Stimulated activated CD8-positive, alpha-beta memory T cell treated with anti-CD3 and anti-CD28 coated beads, Interleukin-7, amount 100 ng/mL, for 1 hour (primary cell): ENCODE measurements at regions not wholly inside any gene's neighbourhood (a gene's known extent, or its start where the extent isn't known, plus 50 kb on each side); places are given as distances from the start of the nearest gene placed in this dataset.
A peak's percentile ranks its signal among the peaks of the same experiment; 100 is the strongest.

Experiments used
- DNase-seq, 2 donors: peaks; one replicate each; pipeline ENCODE4 v3.0.0-alpha.2; 2020; ENCODE audit warnings: low read depth in 2 of 2

- no peak for DNase-seq
Observed at GRCh38 chr18:77572537-77572936, 322.9 kb downstream of the GALR1 start.

GRCh38 chr18:77573571-77573970 is 323.9 kb downstream of the GALR1 start:
- DNase-seq, result no peak

DNA sequence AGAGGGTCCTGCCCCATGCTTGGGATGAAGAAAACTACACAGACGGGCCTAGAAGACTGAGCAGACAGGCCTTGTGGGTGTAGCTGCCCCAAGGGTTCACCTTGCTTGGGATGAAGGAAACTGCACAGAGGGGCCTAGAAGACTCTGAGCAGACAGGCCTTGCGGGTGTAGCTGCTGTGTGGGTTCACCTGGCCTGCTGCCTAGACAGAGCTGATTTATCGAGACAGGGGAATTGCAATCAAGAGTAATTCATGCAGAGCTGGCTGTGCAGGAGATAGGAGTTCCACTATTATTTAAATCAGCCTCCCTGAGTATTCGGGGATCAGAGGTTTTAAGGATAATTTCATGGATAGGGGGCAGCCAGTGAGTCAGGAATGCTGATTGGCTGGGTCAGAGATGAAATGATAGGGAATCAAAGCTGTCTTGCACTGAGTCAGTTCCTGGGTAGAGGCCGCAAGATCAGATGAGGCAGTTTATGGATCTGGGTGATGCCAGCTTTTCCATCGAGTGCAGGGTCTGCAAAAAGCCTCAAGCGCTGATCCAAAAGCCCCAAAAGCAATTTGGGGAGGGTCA is 341.4 kb downstream of the GALR1 start:
- DNase-seq, result no peak

DNA sequence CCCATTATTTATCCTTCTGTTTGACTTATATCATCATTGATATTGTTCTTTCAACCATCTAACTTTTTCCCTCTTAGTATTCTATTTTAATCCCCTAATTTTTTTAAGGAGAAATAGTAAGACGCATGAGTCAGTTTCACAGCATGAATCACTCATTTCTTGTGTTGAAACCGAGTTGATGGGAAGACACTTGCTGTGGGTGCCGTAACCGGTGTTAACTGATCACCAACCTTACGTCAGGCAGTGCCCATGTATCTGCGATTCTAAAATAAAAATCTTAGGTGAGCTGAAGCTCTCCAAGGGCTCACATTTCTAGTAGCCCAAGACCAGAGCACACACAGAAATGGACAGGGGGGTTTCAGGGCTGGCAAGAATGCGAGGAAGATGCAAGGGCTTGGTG is 348.1 kb downstream of the GALR1 start:
- DNase-seq, result no peak

- no peak for DNase-seq
Observed at GRCh38 chr18:77600674-77601073, 351.0 kb downstream of the GALR1 start.

DNA sequence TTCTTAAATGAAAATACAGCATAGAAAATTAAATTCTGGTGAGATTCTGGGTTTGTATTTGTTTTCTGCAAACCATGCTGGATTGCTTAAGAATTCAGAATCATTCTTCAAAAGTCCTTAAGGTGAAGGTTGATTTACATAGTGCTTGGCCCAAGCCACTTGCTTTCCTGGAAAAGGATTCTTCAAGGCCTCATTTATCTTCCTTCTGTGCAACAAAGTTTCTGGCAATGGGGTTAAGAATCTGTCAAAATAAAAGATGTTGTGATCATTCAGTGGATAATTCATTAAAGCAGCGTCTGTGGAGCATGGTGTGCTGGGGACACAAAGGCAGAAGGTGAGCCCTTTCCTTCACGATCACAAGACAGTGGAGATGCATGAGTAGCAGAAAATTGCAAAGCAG is 351.9 kb downstream of the GALR1 start:
- DNase-seq, result no peak

DNA sequence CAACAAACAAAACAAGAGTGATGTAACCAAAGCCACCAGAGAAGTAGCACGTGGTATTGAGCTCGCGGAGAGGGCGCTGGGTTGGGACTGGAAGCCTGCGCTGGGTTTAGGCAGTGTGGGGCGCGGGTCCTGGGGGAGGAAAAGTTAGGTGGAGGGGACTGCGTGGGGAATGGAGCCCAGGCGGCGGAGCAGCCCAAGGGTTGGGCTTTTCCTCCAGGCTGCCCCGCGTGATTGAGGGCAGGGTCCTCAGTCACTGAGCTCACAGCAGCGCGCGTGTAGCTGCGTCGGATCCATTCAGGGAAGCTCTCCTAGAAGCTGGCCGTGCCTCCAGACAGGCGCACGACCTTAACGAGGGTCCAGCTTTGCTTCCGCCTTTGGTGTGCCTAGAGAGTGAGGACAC is 357.4 kb downstream of the GALR1 start:
- no peak for DNase-seq

GRCh38 chr18:77608807-77609206 is 359.2 kb downstream of the GALR1 start:
- DNase-seq, result no peak

GRCh38 chr18:77617694-77618093 is 368.0 kb downstream of the GALR1 start:
- DNase-seq, result no peak

GRCh38 chr18:77619525-77619924 is 369.9 kb downstream of the GALR1 start:
- DNase-seq, result no peak

- DNase-seq, result no peak
Observed at GRCh38 chr18:77622009-77622692, 372.5 kb downstream of the GALR1 start.

- DNase-seq, result no peak
Observed at GRCh38 chr18:77632758-77633157, 383.1 kb downstream of the GALR1 start.

DNA sequence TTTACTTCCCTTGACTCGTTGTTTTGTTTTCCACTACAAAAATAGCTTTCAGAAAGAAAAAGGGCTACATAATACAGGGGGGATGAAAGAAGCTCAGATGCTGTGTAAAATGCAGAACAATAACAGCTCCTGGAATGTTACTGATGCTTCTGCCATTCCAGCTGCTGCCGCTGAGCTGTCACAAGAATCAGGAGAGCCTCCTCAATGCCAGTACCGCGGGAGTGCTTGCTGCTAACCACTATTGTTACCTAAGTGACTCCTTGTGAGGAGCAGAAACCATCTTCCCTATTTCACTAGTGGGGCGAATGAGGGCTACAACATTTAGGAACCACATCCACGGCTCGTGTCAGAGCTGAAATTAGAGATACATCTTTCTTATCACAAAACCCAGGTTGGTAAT is 384.8 kb downstream of the GALR1 start:
- no peak for DNase-seq

GRCh38 chr18:77635451-77635850 is 385.8 kb downstream of the GALR1 start:
- no peak for DNase-seq

- DNase-seq, result no peak
Observed at GRCh38 chr18:77635858-77636257, 386.2 kb downstream of the GALR1 start.

GRCh38 chr18:77645170-77645872 is 395.7 kb downstream of the GALR1 start:
- no peak for DNase-seq

DNA sequence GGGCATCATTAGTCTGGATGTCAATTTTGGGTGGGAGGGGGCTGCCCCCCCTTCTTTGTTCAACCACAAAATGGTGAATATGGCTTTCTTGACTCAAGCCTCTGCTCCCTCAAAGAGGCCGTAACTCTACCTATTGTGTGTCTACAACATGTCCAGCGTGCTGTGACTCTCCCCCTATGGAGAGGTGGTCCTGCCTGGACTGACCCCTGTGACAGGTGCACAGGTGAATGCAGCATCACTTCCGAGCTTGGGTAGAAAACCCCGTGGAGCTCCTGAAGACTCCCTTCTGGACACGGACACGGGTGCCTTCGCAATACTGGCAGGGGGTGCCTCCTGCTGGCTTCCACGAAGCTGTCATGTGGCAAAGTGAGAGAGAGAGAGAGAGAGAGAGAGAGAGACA is 397.8 kb downstream of the GALR1 start:
- DNase-seq, result no peak

DNA sequence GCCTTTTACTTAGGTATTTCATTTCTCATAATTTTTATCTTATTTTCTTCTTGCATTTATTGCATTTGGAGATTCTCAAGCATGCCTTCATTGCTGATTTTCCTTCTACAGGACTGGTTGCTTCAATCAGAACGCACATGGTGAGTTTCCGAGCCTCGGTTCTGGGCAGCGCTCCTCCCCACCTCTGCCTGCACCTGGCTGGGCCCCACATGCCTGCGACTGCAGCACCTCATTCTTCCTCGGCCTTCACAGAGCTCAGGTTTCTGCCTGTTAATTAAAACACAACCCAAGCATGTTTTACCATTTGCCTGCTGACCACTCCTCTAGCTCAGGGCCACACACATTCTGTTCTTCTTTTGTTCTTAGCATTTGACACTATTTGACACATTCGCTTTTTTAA is 398.8 kb downstream of the GALR1 start:
- no peak for DNase-seq

DNA sequence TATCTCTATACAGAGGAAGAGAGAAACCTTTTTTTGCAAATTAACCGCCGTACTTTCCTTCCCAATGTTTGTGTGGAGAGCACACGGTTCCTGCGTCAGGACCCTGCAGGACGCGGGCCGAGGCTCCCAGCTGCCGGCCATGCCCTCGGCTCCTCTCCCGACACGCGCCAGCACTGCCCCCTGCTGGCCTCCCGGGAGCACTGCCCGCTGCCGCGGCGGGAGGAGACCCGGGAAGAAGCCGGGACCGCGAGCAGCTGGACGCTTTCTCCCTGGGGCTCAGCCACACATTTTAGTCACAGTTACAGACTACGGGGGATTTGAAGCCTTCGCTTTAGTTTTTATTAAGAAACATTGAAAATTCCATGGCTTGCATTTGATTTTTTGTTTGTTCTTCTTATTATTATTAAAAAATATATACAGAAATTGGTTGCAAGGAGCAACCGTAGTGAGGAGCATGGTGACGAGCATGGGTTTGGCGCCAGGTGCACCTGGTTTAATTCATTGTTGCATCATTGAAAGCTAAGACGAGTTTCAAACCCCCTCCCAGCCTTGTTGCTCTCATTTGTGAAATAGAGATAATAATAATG is 401.2 kb downstream of the GALR1 start:
- peak; percentile 19 to 26 for DNase-seq

GRCh38 chr18:77651441-77651840 is 401.8 kb downstream of the GALR1 start:
- no peak for DNase-seq

GRCh38 chr18:77653792-77654191 is 404.1 kb downstream of the GALR1 start:
- no peak for DNase-seq

DNA sequence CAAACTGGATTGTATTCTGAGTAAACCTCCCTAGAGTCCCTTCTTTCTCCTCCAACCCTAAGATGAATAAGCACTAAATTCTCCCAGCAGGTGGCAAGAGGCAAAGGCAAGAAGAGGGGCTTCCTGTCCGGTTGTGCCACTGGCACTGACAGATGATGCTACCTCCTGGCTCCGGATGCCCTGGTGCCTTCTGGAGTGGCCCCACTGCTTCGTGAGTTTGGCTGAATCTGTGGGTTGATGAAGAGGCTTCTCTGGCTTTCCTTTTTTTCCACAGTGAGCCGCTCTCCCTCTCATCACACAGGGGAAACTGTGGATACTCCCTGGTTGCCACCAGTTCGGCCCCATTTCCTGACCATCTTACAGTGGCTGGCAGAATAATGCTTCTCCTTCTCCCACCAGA is 404.7 kb downstream of the GALR1 start:
- no peak for DNase-seq
